Astrocyte of the cerebellum (primary cell): ENCODE measurements at regions not wholly inside any gene's neighbourhood (a gene's known extent, or its start where the extent isn't known, plus 50 kb on each side); places are given as distances from the start of the nearest gene placed in this dataset.
"Not testable (repeated sequence)": the region's sequence is repeated elsewhere in the genome, so short reads cannot be mapped to it uniquely, and the experiment has no call there.

Source experiments
- DNase-seq: peaks from one replicate; pipeline ENCODE4 v3.0.0-alpha.2; 2011; ENCODE audit warnings: low read depth
- H3K4me3 ChIP-seq: 2 replicates; pipeline ENCODE4 v1.5.1; 2011; ENCODE audit warnings: mild to moderate bottlenecking, low read depth, low read length, moderate library complexity
- in situ Hi-C: cut with HindIII; loops from 2 replicates; pipeline ENCODE4 v1.10.0; 2017; ENCODE audit warnings: low sequenced_read_pairs
- TF ChIP-seq, protein P1 (sequence below): IDR thresholded peaks from 2 replicates; pipeline ENCODE4 v1.5.1; 2012; ENCODE audit warnings: low read length, low read depth, moderate library complexity, mild to moderate bottlenecking; ENCODE audit errors: missing control alignments

DNA sequence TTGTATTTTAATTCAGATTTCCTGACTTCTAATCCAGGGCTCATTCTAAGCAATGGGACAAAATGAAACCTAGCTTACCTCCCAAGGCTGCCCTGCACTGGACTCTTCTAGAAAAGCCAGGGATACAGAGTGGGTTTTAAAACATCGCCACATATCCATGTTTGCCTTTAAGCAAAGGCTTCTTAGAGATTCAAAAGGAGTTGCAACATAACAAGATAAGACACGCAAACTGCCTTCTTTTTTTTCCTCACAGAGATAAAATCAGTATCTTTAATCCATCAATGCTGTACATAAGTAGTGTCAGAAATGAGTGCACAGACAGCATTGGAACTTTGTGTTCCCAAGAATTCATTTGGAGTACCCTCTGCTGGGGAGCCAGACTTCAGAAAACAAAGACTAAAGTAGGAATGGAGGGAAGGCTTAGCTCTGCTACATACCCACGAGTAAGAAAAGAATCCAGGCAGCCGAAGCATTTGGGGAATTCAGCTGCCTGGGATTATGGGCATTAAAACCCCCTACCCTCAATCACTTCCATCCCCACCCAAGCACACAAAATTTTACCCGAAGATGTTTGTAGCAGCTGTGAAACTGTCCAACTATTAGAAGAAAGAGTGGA is 427.8 kb downstream of the ARL4A start:
- in situ Hi-C loops, result no loop called here
- H3K4me3 ChIP-seq, result no peak overlapping the region
- DNase-seq, result no peak
- TF ChIP-seq, protein P1, sequence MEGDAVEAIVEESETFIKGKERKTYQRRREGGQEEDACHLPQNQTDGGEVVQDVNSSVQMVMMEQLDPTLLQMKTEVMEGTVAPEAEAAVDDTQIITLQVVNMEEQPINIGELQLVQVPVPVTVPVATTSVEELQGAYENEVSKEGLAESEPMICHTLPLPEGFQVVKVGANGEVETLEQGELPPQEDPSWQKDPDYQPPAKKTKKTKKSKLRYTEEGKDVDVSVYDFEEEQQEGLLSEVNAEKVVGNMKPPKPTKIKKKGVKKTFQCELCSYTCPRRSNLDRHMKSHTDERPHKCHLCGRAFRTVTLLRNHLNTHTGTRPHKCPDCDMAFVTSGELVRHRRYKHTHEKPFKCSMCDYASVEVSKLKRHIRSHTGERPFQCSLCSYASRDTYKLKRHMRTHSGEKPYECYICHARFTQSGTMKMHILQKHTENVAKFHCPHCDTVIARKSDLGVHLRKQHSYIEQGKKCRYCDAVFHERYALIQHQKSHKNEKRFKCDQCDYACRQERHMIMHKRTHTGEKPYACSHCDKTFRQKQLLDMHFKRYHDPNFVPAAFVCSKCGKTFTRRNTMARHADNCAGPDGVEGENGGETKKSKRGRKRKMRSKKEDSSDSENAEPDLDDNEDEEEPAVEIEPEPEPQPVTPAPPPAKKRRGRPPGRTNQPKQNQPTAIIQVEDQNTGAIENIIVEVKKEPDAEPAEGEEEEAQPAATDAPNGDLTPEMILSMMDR, result no peak

DNA sequence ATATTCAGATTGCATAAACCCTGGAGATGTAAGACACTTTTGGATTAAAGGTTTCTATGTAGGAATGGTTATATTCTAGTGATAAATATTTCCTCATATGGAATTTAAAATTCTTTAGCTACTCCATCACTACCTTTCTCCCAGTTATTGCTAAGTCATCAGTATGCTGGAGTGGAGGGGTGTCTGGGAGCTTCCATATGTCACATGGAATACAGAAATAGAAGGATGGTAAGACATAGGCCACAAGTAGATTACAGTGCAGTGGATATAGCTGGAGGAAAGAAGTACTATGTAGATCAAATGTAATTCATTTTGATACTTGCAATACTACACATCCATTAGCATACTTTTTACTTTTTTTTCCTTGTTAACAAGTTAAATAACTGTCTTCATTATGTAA is 428.4 kb downstream of the ARL4A start:
- DNase-seq, result no peak
- in situ Hi-C loops, result no loop called here
- TF ChIP-seq, protein P1, result no peak
- no peak overlapping the region for H3K4me3 ChIP-seq

DNA sequence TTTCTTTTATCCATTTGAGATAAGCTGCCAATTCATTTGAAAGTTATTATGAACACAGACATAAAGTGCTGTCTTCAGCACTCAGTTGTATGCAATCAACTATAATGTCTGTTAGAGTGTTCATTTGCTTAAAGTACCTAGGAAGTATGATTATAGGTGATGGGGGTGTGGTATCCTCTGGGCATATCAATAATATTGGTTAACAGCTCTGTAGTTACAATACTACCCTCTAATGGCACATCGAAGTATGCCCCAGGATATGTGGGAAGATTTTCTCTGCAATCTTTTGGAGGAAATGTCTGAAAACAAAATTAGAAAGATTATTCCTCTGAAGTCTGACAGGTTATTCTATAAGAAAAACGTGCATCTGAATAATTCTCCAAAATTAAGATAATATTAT is 429.7 kb downstream of the ARL4A start:
- in situ Hi-C loops, result no loop called here
- DNase-seq, result no peak
- no peak overlapping the region for H3K4me3 ChIP-seq
- TF ChIP-seq, protein P1, result peak; percentile 55

DNA sequence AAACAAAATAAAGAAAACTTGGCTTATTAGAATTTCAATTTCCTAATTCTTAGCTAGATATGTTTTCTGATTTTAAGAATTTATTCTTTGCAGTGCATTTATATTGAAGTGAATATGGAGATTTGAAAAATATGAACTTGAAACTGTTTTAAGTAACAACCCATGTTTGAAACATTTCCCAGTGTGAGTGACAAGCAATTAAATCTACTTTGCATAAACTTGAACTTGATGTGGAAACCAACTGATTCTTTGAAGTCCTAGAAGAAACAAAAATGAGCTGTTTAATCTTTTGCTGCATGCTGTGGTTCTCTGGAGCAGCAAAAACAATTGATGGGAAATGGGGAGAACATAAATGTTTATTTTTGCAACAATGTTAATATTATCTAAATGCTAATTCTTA is 430.2 kb downstream of the ARL4A start:
- H3K4me3 ChIP-seq, result no peak overlapping the region
- TF ChIP-seq, protein P1, result no peak
- no peak for DNase-seq
- in situ Hi-C loops, result no loop called here

DNA sequence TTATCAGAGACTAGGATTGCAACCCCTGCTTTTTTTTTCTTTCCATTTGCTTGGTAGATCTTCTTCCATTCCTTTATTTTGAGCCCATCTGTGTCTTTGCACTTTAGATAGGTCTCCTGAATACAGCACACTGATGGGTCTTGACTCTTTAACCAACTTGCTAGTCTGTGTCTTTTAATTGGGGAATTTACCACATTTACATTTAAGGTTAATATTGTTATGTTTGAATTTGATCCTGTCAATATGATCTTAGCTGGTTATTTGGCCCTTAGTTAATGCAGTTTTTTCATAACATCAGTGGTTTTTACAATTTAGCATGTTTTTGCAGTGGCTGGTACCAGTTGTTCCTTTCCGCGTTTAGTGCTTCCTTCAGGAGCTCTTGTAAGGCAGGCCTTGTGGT is 437.2 kb downstream of the ARL4A start:
- in situ Hi-C loops, H3K4me3 ChIP-seq, DNase-seq: not testable (repeated sequence)

DNA sequence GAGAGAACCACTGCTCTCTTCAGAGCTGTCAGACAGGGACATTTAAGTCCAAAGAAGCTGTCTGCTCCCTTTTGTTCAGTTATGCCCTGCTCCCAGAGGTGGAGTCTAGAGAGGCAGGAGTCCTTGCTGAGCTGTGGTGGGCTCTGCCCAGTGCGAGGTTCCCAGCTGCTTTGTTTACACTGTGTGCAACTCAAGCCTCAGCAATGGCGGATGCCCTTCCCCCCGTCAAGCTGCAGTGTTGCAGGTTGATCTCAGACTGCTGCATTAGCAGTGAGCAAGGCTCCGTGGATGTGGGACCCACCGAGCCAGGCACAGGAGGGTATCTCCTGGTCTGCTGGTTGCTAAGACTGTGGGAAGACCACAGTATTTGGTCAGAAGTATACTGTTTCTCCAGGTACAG is 438.9 kb downstream of the ARL4A start:
- no peak overlapping the region for H3K4me3 ChIP-seq
- in situ Hi-C loops, result no loop called here
- DNase-seq, result no peak
- TF ChIP-seq, protein P1, result no peak

DNA sequence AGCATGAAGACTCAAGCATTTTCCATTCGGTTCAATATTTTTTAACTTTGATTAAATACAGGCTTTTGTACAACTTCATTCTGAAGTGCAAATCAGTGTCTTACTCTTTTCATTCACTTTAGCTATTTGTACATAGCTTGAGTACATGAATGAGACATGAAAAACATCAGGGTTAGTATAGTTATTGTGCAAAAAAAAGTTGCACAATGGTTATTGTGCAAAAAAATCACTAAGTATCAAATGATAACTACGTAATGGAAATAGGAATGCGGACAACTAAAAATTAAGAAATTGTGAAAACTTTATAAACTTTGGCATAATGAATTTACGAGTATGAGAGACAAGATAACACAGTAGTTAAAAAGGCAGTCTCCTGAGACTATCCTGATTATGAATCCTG is 442.9 kb downstream of the ARL4A start:
- no peak overlapping the region for H3K4me3 ChIP-seq
- in situ Hi-C loops, result no loop called here
- no peak for DNase-seq
- TF ChIP-seq, protein P1, result no peak

DNA sequence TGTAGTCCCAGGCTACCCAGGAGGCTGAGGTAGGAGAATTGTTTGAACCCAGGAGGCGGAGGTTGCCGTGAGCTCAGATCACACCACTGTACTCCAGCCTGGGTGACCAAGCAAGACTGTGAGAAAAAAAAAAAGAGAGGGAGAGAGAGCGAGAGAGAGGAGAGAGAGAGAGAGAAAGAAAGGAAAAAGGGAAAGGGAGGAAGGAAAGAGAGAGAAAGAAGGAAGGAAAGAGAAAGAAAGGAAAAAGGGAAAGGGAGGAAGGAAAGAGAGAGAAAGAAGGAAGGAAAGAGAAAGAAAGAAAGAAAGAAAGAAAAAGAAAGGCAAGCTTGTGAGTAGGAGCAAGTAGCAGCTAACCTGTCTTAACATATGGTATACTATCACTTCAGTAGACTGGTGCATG is 443.5 kb downstream of the ARL4A start:
- DNase-seq, in situ Hi-C loops: not testable (repeated sequence)

More for the DNA sequence above, 443.5 kb downstream of the ARL4A start:
- H3K4me3 ChIP-seq, result not testable (repeated sequence)
